AG09309 (cell line): ENCODE measurements at regions not wholly inside any gene's neighbourhood (a gene's known extent, or its start where the extent isn't known, plus 50 kb on each side); places are given as distances from the start of the nearest gene placed in this dataset.
"Not testable (repeated sequence)": the region's sequence is repeated elsewhere in the genome, so short reads cannot be mapped to it uniquely, and the experiment has no call there.

Experiments used
- DNase-seq: peaks from one replicate; pipeline ENCODE4 v3.0.0-alpha.2; 2010; ENCODE audit warnings: low read depth
- H3K4me3 ChIP-seq: 2 replicates; pipeline ENCODE4 v1.5.1; 2011; ENCODE audit warnings: mild to moderate bottlenecking, low read depth, low read length, moderate library complexity; ENCODE audit not compliant: control insufficient read depth
- TF ChIP-seq, protein P1 (sequence below): IDR thresholded peaks from 2 replicates; pipeline ENCODE4 v1.5.1; 2011; ENCODE audit warnings: mild to moderate bottlenecking, low read depth, low read length, inconsistent platforms; ENCODE audit not compliant: insufficient read depth, control insufficient read depth; ENCODE audit errors: missing control alignments

DNA sequence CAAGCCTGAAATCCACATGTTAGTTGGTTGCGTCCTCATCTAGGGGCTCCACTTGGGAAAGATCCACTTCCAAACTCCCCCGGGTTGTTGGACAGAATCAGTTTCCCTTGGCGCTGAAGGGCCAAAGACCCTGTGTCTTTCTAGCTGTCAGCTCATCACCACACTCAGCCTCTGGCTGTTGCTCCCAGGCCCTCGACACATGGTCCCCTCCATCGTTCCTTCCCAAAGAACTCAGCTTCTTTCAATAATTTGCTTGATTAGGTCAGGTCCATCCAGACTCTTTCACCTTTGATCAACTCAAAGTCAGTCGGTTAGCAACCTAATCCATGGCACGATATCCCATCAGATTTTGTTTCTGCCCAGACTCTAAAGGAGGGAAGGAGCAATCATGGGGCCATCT lies 254.8 kb upstream of the SULF2 start:
- no peak for DNase-seq
- no peak overlapping the region for H3K4me3 ChIP-seq
- TF ChIP-seq, protein P1, sequence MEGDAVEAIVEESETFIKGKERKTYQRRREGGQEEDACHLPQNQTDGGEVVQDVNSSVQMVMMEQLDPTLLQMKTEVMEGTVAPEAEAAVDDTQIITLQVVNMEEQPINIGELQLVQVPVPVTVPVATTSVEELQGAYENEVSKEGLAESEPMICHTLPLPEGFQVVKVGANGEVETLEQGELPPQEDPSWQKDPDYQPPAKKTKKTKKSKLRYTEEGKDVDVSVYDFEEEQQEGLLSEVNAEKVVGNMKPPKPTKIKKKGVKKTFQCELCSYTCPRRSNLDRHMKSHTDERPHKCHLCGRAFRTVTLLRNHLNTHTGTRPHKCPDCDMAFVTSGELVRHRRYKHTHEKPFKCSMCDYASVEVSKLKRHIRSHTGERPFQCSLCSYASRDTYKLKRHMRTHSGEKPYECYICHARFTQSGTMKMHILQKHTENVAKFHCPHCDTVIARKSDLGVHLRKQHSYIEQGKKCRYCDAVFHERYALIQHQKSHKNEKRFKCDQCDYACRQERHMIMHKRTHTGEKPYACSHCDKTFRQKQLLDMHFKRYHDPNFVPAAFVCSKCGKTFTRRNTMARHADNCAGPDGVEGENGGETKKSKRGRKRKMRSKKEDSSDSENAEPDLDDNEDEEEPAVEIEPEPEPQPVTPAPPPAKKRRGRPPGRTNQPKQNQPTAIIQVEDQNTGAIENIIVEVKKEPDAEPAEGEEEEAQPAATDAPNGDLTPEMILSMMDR = no peak

DNA sequence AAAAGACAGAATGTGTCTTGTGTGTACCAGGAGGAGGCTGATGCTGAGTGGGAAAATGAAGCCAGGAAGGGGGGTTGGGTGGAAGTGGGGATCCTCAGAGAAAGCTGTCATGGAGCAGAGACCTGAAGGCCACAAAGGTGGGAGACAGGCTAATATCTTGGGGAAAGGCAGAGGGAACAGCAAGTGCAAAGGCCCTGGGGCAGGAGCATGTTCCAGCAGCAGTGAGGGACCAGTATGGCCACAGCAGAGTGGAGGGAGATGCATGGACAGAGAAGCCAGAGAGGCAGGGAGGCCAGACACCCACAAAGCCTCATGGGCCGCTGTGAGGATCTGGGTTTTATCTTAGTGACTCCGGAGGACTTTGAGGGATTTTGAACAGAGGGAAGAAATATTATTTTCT lies 254.2 kb upstream of the SULF2 start:
- no peak overlapping the region for H3K4me3 ChIP-seq
- DNase-seq = no peak
- TF ChIP-seq, protein P1 = no peak

DNA sequence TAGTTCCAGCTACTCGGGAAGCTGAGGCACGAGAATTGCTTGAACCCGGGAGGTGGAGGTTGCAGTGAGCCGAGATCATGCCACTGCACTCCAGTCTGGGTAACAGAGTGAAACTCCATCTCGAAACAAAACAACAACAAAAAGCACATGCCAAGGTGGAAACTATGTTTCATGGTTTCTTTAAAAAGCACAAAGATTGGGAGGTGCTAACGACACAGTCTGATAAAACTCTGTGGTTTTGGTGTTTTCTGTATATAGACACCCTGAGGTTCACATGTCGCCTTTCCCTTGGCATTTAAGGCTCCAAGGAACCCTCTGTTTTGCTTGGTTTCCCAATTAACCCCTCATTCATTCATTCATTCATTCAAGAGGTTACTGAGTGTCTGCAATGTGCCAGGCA lies 253.4 kb upstream of the SULF2 start:
- TF ChIP-seq, protein P1 = no peak
- DNase-seq = no peak
- no peak overlapping the region for H3K4me3 ChIP-seq

DNA sequence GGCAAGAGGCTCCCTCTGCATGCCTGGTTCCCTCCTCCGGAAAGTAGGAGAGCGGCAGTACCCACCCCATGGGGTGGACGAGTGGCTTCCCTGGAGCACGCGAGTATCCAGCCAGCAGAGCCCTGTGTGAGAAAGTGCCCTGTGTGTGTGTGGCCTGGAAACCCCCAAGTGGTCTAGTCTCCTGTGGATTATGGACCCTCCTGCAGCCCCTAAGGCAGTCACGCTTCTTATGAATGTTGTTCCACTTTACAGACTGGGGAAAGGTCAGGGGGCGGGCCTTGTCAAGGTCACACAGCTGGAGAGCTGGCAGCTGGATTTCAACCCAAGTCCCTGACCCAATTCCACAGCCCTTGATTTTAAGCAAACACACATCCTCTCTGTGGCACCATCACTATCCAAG lies 252.5 kb upstream of the SULF2 start:
- DNase-seq, H3K4me3 ChIP-seq: not testable (repeated sequence)

DNA sequence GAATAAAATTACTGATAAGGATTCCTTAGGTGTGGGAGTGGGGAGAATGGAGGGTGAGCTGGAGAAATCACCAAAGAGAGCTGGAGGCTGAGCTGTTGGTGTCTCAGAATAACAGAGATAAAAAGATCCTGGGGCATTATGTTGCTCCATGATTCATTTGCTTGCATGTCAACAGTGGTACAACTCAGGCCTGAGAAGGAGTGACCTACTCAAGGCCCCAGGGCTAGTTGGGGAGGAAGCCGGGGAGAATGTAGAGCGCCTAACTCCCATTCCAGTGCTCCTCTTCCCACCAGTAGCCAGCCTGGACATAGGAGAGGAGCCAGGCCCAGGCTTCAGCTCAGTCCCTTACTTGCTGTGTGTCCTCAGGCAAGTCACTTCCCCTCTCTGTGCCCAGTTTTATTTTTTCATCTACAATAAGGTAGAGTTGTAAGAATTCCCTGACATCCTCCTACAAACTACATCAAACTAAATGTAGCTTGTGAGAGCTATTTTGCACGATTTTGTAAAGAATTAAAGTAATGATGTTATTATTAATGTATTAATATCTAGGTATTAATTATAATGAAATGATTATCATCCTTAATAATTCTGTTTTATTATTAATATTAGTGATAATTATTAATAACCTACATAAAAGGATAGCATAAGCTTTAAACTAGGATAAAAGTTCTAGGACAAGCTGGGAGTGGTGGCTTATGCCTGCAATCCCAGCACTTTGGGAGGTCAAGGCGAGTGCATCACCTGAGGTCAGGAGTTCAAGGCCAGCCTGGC lies 250.9 kb upstream of the SULF2 start:
- TF ChIP-seq, protein P1 = no peak
- H3K4me3 ChIP-seq = no peak overlapping the region
- no peak for DNase-seq

DNA sequence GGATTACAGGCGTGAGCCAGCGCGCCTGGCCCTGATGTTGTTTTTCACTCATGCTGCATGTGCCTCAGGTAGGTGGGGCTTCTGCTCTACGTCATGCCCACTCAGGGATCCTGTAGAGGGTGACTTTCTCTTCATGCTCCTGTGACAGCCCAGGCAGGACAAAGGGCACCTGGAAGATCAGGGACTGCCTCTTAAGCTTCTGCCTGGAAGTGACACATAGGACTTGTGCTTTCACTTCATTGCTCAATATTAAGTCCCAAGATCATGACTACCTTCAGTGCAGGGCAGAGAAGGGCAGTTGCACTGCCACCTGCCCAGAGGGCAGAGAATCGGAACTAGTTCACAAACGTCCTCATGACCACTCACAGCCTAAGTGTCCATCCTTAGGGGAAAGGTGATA lies 249.5 kb upstream of the SULF2 start:
- no peak for DNase-seq
- TF ChIP-seq, protein P1 = no peak

DNA sequence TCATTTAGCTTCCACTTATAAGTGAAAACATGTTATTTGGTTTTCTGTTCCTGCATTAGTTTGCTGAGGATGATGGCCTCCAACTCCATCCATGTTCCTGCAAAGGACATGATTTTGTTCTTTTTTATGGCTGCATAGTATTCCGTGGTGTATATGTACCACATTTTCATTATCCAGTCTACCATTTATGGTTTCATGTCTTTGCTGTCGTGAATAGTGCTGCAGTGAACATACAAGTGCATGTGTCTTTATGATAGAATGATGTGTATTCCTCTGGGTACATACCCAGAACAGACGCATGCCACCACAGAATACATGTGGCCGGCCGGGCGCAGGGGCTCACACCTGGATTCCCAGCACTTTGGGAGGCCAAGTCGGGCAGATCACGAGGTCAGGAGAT lies 247.7 kb upstream of the SULF2 start:
- H3K4me3 ChIP-seq, DNase-seq: not testable (repeated sequence)

More for the DNA sequence above, 249.5 kb upstream of the SULF2 start:
- no peak overlapping the region for H3K4me3 ChIP-seq

DNA sequence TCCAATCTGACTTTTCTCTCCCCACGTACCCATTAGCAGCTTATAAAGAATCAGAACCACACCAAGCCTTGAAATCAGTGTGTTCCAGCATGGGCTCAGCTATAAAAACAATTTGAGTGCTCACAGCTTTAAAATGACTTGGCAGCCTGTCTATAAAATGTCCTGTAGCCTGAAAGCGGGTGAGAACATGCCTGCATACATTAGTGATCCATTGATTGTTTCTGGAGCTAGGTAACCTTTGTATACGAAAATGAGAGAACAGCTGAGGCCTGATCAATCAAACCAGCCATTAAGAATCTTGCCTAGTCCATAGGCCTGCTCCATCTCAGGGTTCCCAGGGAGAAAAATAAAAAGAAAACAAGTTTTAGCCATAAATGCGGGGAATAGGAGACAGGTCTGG lies 245.8 kb upstream of the SULF2 start:
- no peak for DNase-seq
- TF ChIP-seq, protein P1 = no peak

More for the DNA sequence above, 245.8 kb upstream of the SULF2 start:
- no peak overlapping the region for H3K4me3 ChIP-seq
